SK-N-SH treated with all-trans-retinoic acid at 6 μM for 48 hours (cell line): ENCODE measurements at regions not wholly inside any gene's neighbourhood (a gene's known extent, or its start where the extent isn't known, plus 50 kb on each side); places are given as distances from the start of the nearest gene placed in this dataset.

ENCODE experiments used
- ATAC-seq: fragments of 200-7000 bp; cut with Tn5 transposase; 3 replicates; pipeline ENCODE4 v1.9.1; 2020; ENCODE audit warnings: mild to moderate bottlenecking, moderate library complexity
- ARNTL ChIP-seq: fragments of 450-650 bp; formaldehyde crosslinking; IDR thresholded peaks from 2 replicates; pipeline ENCODE4 v1.5.0; 2020; ENCODE audit warnings: low read depth, mild to moderate bottlenecking, moderate library complexity, borderline replicate concordance
- BACH2 ChIP-seq: fragments of 250-450 bp; sonication (Bioruptor Pico); IDR thresholded peaks from 2 replicates; pipeline ENCODE4 v1.9.0; 2021; ENCODE audit warnings: mild to moderate bottlenecking, borderline replicate concordance
- CSDC2 ChIP-seq: fragments of 250-450 bp; sonication (Bioruptor Pico); IDR thresholded peaks from 2 replicates; pipeline ENCODE4 v1.5.0; 2020; ENCODE audit warnings: mild to moderate bottlenecking, moderate library complexity
- CSRNP3 ChIP-seq: fragments of 250-450 bp; sonication (Bioruptor Pico); IDR thresholded peaks from 2 replicates; pipeline ENCODE4 v1.5.1; 2021; ENCODE audit warnings: mild to moderate bottlenecking, moderate library complexity
- ESRRG ChIP-seq: fragments of 250-450 bp; sonication (Bioruptor Pico); IDR thresholded peaks from 2 replicates; pipeline ENCODE4 v1.6.1; 2021; ENCODE audit warnings: mild to moderate bottlenecking
- GLIS3 ChIP-seq: fragments of 250-450 bp; sonication (Bioruptor Pico); IDR thresholded peaks from 2 replicates; pipeline ENCODE4 v1.5.0; 2020; ENCODE audit warnings: mild to moderate bottlenecking, moderate library complexity
- ISL1 ChIP-seq: fragments of 250-450 bp; sonication (Bioruptor Pico); IDR thresholded peaks from 2 replicates; pipeline ENCODE4 v2.1.2; 2022; ENCODE audit warnings: mild to moderate bottlenecking, moderate library complexity
- PPARA ChIP-seq: fragments of 250-450 bp; sonication (Bioruptor Pico); IDR thresholded peaks from 2 replicates; pipeline ENCODE4 v1.5.0; 2020; ENCODE audit warnings: mild to moderate bottlenecking, borderline replicate concordance
- RARB ChIP-seq: fragments of 250-450 bp; sonication (Bioruptor Pico); IDR thresholded peaks from 2 replicates; pipeline ENCODE4 v1.8.0; 2021; ENCODE audit warnings: mild to moderate bottlenecking, moderate library complexity
- SNAI2 ChIP-seq: fragments of 250-450 bp; sonication (Bioruptor Pico); IDR thresholded peaks from 2 replicates; pipeline ENCODE4 v1.5.0; 2020; ENCODE audit warnings: mild to moderate bottlenecking, moderate library complexity
- TCF4 ChIP-seq: fragments of 250-450 bp; sonication (Bioruptor Pico); IDR thresholded peaks from 2 replicates; pipeline ENCODE4 v1.8.0; 2021; ENCODE audit warnings: mild to moderate bottlenecking, moderate library complexity, borderline replicate concordance
- TOX ChIP-seq: fragments of 250-450 bp; sonication (Bioruptor Pico); IDR thresholded peaks from 2 replicates; pipeline ENCODE4 v1.8.0; 2021; ENCODE audit warnings: mild to moderate bottlenecking, moderate library complexity, borderline replicate concordance
- TSHZ2 ChIP-seq: fragments of 250-450 bp; sonication (Bioruptor Pico); IDR thresholded peaks from 2 replicates; pipeline ENCODE4 v1.5.0; 2020; ENCODE audit warnings: mild to moderate bottlenecking, moderate library complexity
- ZC3H10 ChIP-seq: fragments of 250-450 bp; sonication (Bioruptor Pico); IDR thresholded peaks from 2 replicates; pipeline ENCODE4 v1.5.1; 2021; ENCODE audit warnings: mild to moderate bottlenecking, moderate library complexity
- ZFP3 ChIP-seq: fragments of 250-450 bp; sonication (Bioruptor Pico); IDR thresholded peaks from 2 replicates; pipeline ENCODE4 v1.5.0; 2020; ENCODE audit warnings: mild to moderate bottlenecking, moderate library complexity
- ZFP30 ChIP-seq: fragments of 450-650 bp; formaldehyde crosslinking; IDR thresholded peaks from 2 replicates; pipeline ENCODE4 v1.5.0; 2022; ENCODE audit warnings: mild to moderate bottlenecking, moderate library complexity
- ZNF565 ChIP-seq: fragments of 450-650 bp; formaldehyde crosslinking; conservative IDR thresholded peaks from 2 replicates; pipeline ENCODE4 v1.5.0; 2020; ENCODE audit warnings: low read depth, mild to moderate bottlenecking, moderate library complexity
- ZNF70 ChIP-seq: fragments of 450-650 bp; formaldehyde crosslinking; IDR thresholded peaks from 2 replicates; pipeline ENCODE4 v1.5.0; 2020; ENCODE audit warnings: mild to moderate bottlenecking, moderate library complexity
- ZNF8 ChIP-seq: fragments of 450-650 bp; formaldehyde crosslinking; IDR thresholded peaks from 2 replicates; pipeline ENCODE4 v1.5.0; 2020; ENCODE audit warnings: mild to moderate bottlenecking, moderate library complexity
- TF ChIP-seq, protein P1 (sequence below): fragments of 250-450 bp; sonication (Bioruptor Pico); IDR thresholded peaks from 2 replicates; pipeline ENCODE4 v1.5.1; 2020; ENCODE audit warnings: low read depth, mild to moderate bottlenecking, moderate library complexity
- TF ChIP-seq, protein P2 (sequence below): fragments of 250-450 bp; sonication (Bioruptor Pico); IDR thresholded peaks from 2 replicates; pipeline ENCODE4 v1.8.0; 2021; ENCODE audit warnings: low read depth, mild to moderate bottlenecking, moderate library complexity, borderline replicate concordance

GRCh38 chr10:36781570-36781969, 343.8 kb upstream of the ANKRD30A start:
- TF ChIP-seq ZC3H10 (no peak), ZNF70 (CRISPR knock-in tag) (no peak), SNAI2 (no peak), ZFP30 (CRISPR knock-in tag) (no peak), RARB (CRISPR knock-in tag) (no peak), CSDC2 (CRISPR knock-in tag) (no peak), BACH2 (no peak)
- TF ChIP-seq, protein P1, sequence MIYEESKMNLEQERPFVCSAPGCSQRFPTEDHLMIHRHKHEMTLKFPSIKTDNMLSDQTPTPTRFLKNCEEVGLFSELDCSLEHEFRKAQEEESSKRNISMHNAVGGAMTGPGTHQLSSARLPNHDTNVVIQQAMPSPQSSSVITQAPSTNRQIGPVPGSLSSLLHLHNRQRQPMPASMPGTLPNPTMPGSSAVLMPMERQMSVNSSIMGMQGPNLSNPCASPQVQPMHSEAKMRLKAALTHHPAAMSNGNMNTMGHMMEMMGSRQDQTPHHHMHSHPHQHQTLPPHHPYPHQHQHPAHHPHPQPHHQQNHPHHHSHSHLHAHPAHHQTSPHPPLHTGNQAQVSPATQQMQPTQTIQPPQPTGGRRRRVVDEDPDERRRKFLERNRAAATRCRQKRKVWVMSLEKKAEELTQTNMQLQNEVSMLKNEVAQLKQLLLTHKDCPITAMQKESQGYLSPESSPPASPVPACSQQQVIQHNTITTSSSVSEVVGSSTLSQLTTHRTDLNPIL (CRISPR knock-in tag), result no peak
- no peak for ATAC-seq

DNA sequence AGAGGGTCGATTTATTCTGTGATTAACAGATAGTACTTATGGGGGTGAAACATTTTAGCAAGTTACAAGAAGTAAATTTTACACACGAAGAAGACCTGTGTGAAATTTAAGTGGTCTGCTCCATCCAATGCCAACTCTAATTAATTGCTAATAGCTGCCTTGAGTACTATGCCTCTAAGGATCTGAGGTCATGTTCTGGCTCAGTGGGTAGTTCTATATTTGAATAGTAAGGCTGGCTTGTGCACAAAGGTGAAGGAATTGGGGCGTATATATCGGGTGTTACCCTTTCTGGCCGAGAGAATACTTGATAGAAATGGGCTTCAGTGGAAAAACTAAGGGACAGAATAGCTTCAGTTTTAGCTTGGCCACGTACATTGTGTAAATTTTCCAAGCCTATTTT, 345.2 kb upstream of the ANKRD30A start:
- TF ChIP-seq, protein P1 (CRISPR knock-in tag), result no peak
- no peak for TF ChIP-seq TOX (CRISPR knock-in tag)
- no peak for ATAC-seq

- ATAC-seq, result peak; percentile 100
- TF ChIP-seq ISL1 (CRISPR knock-in tag) (no peak), ZNF8 (CRISPR knock-in tag) (no peak)
These were observed 346.1 kb upstream of the ANKRD30A start for GRCh38 chr10:36779238-36779846.

- no peak; the same call in 2 of the 3 replicates for ATAC-seq
- TF ChIP-seq ARNTL (CRISPR knock-in tag) (no peak), SNAI2 (no peak), CSDC2 (CRISPR knock-in tag) (no peak), ISL1 (CRISPR knock-in tag) (no peak), ZFP30 (CRISPR knock-in tag) (no peak), GLIS3 (CRISPR knock-in tag) (no peak), TSHZ2 (CRISPR knock-in tag) (no peak)
These were observed 346.7 kb upstream of the ANKRD30A start for GRCh38 chr10:36778651-36779050.

- no peak for ATAC-seq
- TF ChIP-seq PPARA (CRISPR knock-in tag), result no peak
- TF ChIP-seq TOX (CRISPR knock-in tag), result no peak
- no peak for TF ChIP-seq CSRNP3 (CRISPR knock-in tag)
- no peak for TF ChIP-seq SNAI2
- TF ChIP-seq ZNF8 (CRISPR knock-in tag), result no peak
- TF ChIP-seq, protein P1 (CRISPR knock-in tag), result no peak
- TF ChIP-seq ARNTL (CRISPR knock-in tag), result no peak
- TF ChIP-seq RARB (CRISPR knock-in tag), result no peak
- no peak for TF ChIP-seq ZC3H10
- no peak for TF ChIP-seq ISL1 (CRISPR knock-in tag)
- no peak for TF ChIP-seq TSHZ2 (CRISPR knock-in tag)
- no peak for TF ChIP-seq ESRRG
- no peak for TF ChIP-seq ZNF565 (CRISPR knock-in tag)
- TF ChIP-seq, protein P2, sequence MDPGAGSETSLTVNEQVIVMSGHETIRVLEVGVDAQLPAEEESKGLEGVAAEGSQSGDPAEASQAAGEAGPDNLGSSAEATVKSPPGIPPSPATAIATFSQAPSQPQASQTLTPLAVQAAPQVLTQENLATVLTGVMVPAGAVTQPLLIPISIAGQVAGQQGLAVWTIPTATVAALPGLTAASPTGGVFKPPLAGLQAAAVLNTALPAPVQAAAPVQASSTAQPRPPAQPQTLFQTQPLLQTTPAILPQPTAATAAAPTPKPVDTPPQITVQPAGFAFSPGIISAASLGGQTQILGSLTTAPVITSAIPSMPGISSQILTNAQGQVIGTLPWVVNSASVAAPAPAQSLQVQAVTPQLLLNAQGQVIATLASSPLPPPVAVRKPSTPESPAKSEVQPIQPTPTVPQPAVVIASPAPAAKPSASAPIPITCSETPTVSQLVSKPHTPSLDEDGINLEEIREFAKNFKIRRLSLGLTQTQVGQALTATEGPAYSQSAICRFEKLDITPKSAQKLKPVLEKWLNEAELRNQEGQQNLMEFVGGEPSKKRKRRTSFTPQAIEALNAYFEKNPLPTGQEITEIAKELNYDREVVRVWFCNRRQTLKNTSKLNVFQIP (CRISPR knock-in tag), result no peak
- TF ChIP-seq TCF4 (CRISPR knock-in tag), result no peak
- TF ChIP-seq ZFP3 (CRISPR knock-in tag), result no peak
- no peak for TF ChIP-seq BACH2
- no peak for TF ChIP-seq ZFP30 (CRISPR knock-in tag)
These were observed 351.7 kb upstream of the ANKRD30A start for GRCh38 chr10:36773652-36774051.
